ENCODE measurements at regions not wholly inside any gene's neighbourhood (a gene's known extent, or its start where the extent isn't known, plus 50 kb on each side); places are given as distances from the start of the nearest gene placed in this dataset.

DNA sequence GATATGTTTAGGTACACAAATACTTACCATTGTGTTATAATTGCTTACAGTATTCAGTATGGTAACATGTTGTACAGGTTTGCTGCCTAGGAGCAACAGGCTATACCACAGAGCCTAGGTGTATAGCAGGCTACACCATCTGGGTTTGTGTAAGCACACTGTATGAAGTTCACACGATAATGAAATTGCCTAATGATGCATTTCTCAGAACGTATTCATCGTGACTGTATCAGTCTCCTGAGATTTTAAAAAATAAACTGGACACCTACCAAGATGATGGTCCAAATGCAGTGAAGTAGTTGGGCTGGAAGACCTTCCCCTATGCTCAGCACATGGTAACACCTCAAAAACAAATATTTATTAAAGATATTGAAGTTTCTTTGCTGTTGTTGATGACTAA lies 103.3 kb upstream of the NFIB start:
- no peak for FAIRE-seq

GRCh38 chr9:14415947-14416346 lies 102.0 kb upstream of the NFIB start:
- Histone ChIP-seq H2AFZ (ENCODE audit: low read depth, low read length) (no peak overlapping the region), H3K9me3 (replicated peaks; ENCODE audit: control insufficient read depth, insufficient read depth, low read depth, low read length) (no peaks in the 10 kb centered on the region), H3K4me1 (replicated peaks in 1 of 2; ENCODE audit: control insufficient read depth in 2 of 2, insufficient read depth in 2 of 2, low read length in 2 of 2) (no peaks in the 10 kb centered on the region; a peak in 1 of 5 replicates), H3K27me3 (ENCODE audit: control insufficient read depth in 2 of 2, insufficient read depth in 2 of 2, low read length in 2 of 2) (no peaks in the 10 kb centered on the region), H3K9me1 (ENCODE audit: control insufficient read depth, insufficient read depth, low read length) (no peaks in the 10 kb centered on the region), H3K4me2 (ENCODE audit: insufficient read depth, low read length) (no peak overlapping the region), H3K4me3 (no peak overlapping the region), H4K20me1 (replicated peaks; ENCODE audit: control insufficient read depth, insufficient read depth, low read length) (no peaks in the 10 kb centered on the region), H3K27ac (ENCODE audit: extremely low read depth, low read depth, low read length) (no peak overlapping the region), H3K79me2 (ENCODE audit: control insufficient read depth, insufficient read depth, low read length) (no peaks in the 10 kb centered on the region), H3K9ac (ENCODE audit: insufficient read depth in 1 of 2, low read depth in 2 of 2, low read length in 2 of 2) (no peak overlapping the region), H3K36me3 (ENCODE audit: control insufficient read depth, insufficient read depth, low read length) (no peaks in the 10 kb centered on the region)
- no peak for FAIRE-seq
- ChIA-PET CTCF (ENCODE audit: low intra/inter-chr PET ratio) (no interaction called here), POLR2A (no interaction called here)
- no peak for DNase-seq (ENCODE audit: extremely low read depth in 1 of 4, low spot score in 3 of 4)
- no peak for TF ChIP-seq ZNF644 (tag; IDR thresholded peaks at IDR 0.05; ENCODE audit: low read depth)
- TF ChIP-seq NFIC (IDR thresholded peaks at IDR 0.05) = no peak
- TF ChIP-seq, protein P1, sequence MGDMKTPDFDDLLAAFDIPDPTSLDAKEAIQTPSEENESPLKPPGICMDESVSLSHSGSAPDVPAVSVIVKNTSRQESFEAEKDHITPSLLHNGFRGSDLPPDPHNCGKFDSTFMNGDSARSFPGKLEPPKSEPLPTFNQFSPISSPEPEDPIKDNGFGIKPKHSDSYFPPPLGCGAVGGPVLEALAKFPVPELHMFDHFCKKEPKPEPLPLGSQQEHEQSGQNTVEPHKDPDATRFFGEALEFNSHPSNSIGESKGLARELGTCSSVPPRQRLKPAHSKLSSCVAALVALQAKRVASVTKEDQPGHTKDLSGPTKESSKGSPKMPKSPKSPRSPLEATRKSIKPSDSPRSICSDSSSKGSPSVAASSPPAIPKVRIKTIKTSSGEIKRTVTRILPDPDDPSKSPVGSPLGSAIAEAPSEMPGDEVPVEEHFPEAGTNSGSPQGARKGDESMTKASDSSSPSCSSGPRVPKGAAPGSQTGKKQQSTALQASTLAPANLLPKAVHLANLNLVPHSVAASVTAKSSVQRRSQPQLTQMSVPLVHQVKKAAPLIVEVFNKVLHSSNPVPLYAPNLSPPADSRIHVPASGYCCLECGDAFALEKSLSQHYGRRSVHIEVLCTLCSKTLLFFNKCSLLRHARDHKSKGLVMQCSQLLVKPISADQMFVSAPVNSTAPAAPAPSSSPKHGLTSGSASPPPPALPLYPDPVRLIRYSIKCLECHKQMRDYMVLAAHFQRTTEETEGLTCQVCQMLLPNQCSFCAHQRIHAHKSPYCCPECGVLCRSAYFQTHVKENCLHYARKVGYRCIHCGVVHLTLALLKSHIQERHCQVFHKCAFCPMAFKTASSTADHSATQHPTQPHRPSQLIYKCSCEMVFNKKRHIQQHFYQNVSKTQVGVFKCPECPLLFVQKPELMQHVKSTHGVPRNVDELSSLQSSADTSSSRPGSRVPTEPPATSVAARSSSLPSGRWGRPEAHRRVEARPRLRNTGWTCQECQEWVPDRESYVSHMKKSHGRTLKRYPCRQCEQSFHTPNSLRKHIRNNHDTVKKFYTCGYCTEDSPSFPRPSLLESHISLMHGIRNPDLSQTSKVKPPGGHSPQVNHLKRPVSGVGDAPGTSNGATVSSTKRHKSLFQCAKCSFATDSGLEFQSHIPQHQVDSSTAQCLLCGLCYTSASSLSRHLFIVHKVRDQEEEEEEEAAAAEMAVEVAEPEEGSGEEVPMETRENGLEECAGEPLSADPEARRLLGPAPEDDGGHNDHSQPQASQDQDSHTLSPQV (IDR thresholded peaks at IDR 0.05) = no peak
- no peak for TF ChIP-seq STAT5B (CRISPR knock-in tag; IDR thresholded peaks at IDR 0.05)
- TF ChIP-seq, protein P2, sequence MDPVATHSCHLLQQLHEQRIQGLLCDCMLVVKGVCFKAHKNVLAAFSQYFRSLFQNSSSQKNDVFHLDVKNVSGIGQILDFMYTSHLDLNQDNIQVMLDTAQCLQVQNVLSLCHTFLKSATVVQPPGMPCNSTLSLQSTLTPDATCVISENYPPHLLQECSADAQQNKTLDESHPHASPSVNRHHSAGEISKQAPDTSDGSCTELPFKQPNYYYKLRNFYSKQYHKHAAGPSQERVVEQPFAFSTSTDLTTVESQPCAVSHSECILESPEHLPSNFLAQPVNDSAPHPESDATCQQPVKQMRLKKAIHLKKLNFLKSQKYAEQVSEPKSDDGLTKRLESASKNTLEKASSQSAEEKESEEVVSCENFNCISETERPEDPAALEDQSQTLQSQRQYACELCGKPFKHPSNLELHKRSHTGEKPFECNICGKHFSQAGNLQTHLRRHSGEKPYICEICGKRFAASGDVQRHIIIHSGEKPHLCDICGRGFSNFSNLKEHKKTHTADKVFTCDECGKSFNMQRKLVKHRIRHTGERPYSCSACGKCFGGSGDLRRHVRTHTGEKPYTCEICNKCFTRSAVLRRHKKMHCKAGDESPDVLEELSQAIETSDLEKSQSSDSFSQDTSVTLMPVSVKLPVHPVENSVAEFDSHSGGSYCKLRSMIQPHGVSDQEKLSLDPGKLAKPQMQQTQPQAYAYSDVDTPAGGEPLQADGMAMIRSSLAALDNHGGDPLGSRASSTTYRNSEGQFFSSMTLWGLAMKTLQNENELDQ (CRISPR knock-in tag; IDR thresholded peaks at IDR 0.05; ENCODE audit: borderline replicate concordance) = no peak
- TF ChIP-seq TAF9B (IDR thresholded peaks at IDR 0.05; ENCODE audit: partially characterized antibody) = no peak
- no peak for ATAC-seq
- 38% methylated on average over 1 of the region's 1 CpG for WGBS (ENCODE audit: insufficient coverage, low coverage, missing lambda C conversion rate)
- in situ Hi-C loops (cut with MboI) (no loop called here), intact Hi-C loops (cut with micrococcal nuclease) (no loop called here)
- no TSS peak for BruUV-seq (replicated peaks)

More for the DNA sequence above, 103.3 kb upstream of the NFIB start:
- H3K4me1 ChIP-seq (replicated peaks in 1 of 2; ENCODE audit: control insufficient read depth in 2 of 2, insufficient read depth in 2 of 2, low read length in 2 of 2) = no peaks in the 10 kb centered on the region; a peak in 1 of 5 replicates
- in situ Hi-C loops (cut with MboI) (no loop called here), intact Hi-C loops (cut with micrococcal nuclease) (no loop called here)
- H3K4me3 ChIP-seq = no peak overlapping the region
- 49% methylated on average over 3 of the region's 3 CpGs for WGBS (ENCODE audit: insufficient coverage, low coverage, missing lambda C conversion rate)
- no peak overlapping the region for H2AFZ ChIP-seq (ENCODE audit: low read depth, low read length)
- TF ChIP-seq MTA1 (IDR thresholded peaks at IDR 0.05; ENCODE audit: borderline replicate concordance) (no peak), PHB (CRISPR knock-in tag; IDR thresholded peaks at IDR 0.05) (no peak), ZKSCAN1 (IDR thresholded peaks at IDR 0.05; ENCODE audit: low read depth, low read length) (no peak), PHF21A (IDR thresholded peaks at IDR 0.05; ENCODE audit: borderline replicate concordance, low read depth) (no peak), MEF2D (tag; conservative IDR thresholded peaks at IDR 0.05; ENCODE audit: low read depth) (no peak), CEBPG (CRISPR knock-in tag; IDR thresholded peaks at IDR 0.05) (no peak), CEBPG (tag; conservative IDR thresholded peaks at IDR 0.05 in 1 of 2, IDR thresholded peaks at IDR 0.05 in 1 of 2) (no peak), MCM2 (IDR thresholded peaks at IDR 0.05; ENCODE audit: low read depth) (no peak), SMARCA4 (IDR thresholded peaks at IDR 0.05) (no peak)
- H3K4me2 ChIP-seq (ENCODE audit: insufficient read depth, low read length) = no peak overlapping the region
- no TSS peak for BruUV-seq (replicated peaks)
- H3K27ac ChIP-seq (ENCODE audit: extremely low read depth, low read depth, low read length) = no peak overlapping the region
- H3K27me3 ChIP-seq (ENCODE audit: control insufficient read depth in 2 of 2, insufficient read depth in 2 of 2, low read length in 2 of 2) = no peaks in the 10 kb centered on the region
- H3K9me3 ChIP-seq (replicated peaks; ENCODE audit: control insufficient read depth, insufficient read depth, low read depth, low read length) = no peaks in the 10 kb centered on the region
- H3K9ac ChIP-seq (ENCODE audit: insufficient read depth in 1 of 2, low read depth in 2 of 2, low read length in 2 of 2) = no peak overlapping the region
- ATAC-seq (no peak), DNase-seq (ENCODE audit: extremely low read depth in 1 of 4, low spot score in 3 of 4) (no peak)
- no peaks in the 10 kb centered on the region for H3K36me3 ChIP-seq (ENCODE audit: control insufficient read depth, insufficient read depth, low read length)
- H3K79me2 ChIP-seq (ENCODE audit: control insufficient read depth, insufficient read depth, low read length) = no peaks in the 10 kb centered on the region
- ChIA-PET CTCF (ENCODE audit: low intra/inter-chr PET ratio) (no interaction called here), POLR2A (no interaction called here)
- no peaks in the 10 kb centered on the region for H3K9me1 ChIP-seq (ENCODE audit: control insufficient read depth, insufficient read depth, low read length)
- H4K20me1 ChIP-seq (replicated peaks; ENCODE audit: control insufficient read depth, insufficient read depth, low read length) = no peaks in the 10 kb centered on the region

Data from K562 (cell line).